ENCODE measurements at regions not wholly inside any gene's neighbourhood (a gene's known extent, or its start where the extent isn't known, plus 50 kb on each side); places are given as distances from the start of the nearest gene placed in this dataset.
"Not testable (repeated sequence)": the region's sequence is repeated elsewhere in the genome, so short reads cannot be mapped to it uniquely, and the experiment has no call there.

GRCh38 chr3:69647081-69647480 lies 92.2 kb upstream of the MITF start:
- no peak overlapping the region for H3K4me3 ChIP-seq (ENCODE audit: low read depth, low read length)
- TF ChIP-seq CTCF (conservative IDR thresholded peaks at IDR 0.05; ENCODE audit: low read depth, low read length), result no peak
- DNase-seq (ENCODE audit: low read depth), result no peak

- TF ChIP-seq CTCF (conservative IDR thresholded peaks at IDR 0.05; ENCODE audit: low read depth, low read length), result no peak
- H3K4me3 ChIP-seq (ENCODE audit: low read depth, low read length), result no peak overlapping the region
- no peak for DNase-seq (ENCODE audit: low read depth)
Observed at GRCh38 chr3:69646287-69647067, 92.8 kb upstream of the MITF start.

GRCh38 chr3:69642606-69643005 lies 96.7 kb upstream of the MITF start:
- TF ChIP-seq CTCF (conservative IDR thresholded peaks at IDR 0.05; ENCODE audit: low read depth, low read length), result no peak
- DNase-seq (ENCODE audit: low read depth), result no peak
- H3K4me3 ChIP-seq (ENCODE audit: low read depth, low read length), result no peak overlapping the region

GRCh38 chr3:69639851-69640250 lies 99.4 kb upstream of the MITF start:
- H3K4me3 ChIP-seq (ENCODE audit: low read depth, low read length), result no peak overlapping the region
- TF ChIP-seq CTCF (conservative IDR thresholded peaks at IDR 0.05; ENCODE audit: low read depth, low read length), result no peak

GRCh38 chr3:69628951-69629350 lies 110.3 kb upstream of the MITF start:
- no peak overlapping the region for H3K4me3 ChIP-seq (ENCODE audit: low read depth, low read length)
- DNase-seq (ENCODE audit: low read depth), result no peak
- TF ChIP-seq CTCF (conservative IDR thresholded peaks at IDR 0.05; ENCODE audit: low read depth, low read length), result no peak

More at GRCh38 chr3:69639851-69640250, 99.4 kb upstream of the MITF start:
- no peak for DNase-seq (ENCODE audit: low read depth)

- no peak for DNase-seq (ENCODE audit: low read depth)
- H3K4me3 ChIP-seq (ENCODE audit: low read depth, low read length), result no peak overlapping the region
- no peak for TF ChIP-seq CTCF (conservative IDR thresholded peaks at IDR 0.05; ENCODE audit: low read depth, low read length)
Observed at GRCh38 chr3:69613286-69613685, 126.0 kb upstream of the MITF start.

GRCh38 chr3:69612791-69613190 lies 126.5 kb upstream of the MITF start:
- DNase-seq (ENCODE audit: low read depth), result no peak
- no peak for TF ChIP-seq CTCF (conservative IDR thresholded peaks at IDR 0.05; ENCODE audit: low read depth, low read length)
- no peak overlapping the region for H3K4me3 ChIP-seq (ENCODE audit: low read depth, low read length)

- not testable (repeated sequence) for DNase-seq (ENCODE audit: low read depth); H3K4me3 ChIP-seq (ENCODE audit: low read depth, low read length)
Observed at GRCh38 chr3:69609566-69609965, 129.7 kb upstream of the MITF start.

Data from epithelial cell of proximal tubule (primary cell).